ENCODE measurements at regions not wholly inside any gene's neighbourhood (a gene's known extent, or its start where the extent isn't known, plus 50 kb on each side); places are given as distances from the start of the nearest gene placed in this dataset.

- Mint-ChIP-seq H3K36me3 (ENCODE audit: low read depth) (no peaks in the 10 kb centered on the region), H3K27me3 (peaks cover 4% of the 10 kb centered on the region), H3K4me3 (no peak overlapping the region), H3K27ac (no peak overlapping the region), H3K9me3 (no peaks in the 10 kb centered on the region), H3K4me1 (ENCODE audit: low read depth) (no peaks in the 10 kb centered on the region)
- intact Hi-C loops (cut with micrococcal nuclease): no loop called here
These were observed 95.6 kb upstream of the FOXC1 start for GRCh38 chr6:1514078-1514477.

DNA sequence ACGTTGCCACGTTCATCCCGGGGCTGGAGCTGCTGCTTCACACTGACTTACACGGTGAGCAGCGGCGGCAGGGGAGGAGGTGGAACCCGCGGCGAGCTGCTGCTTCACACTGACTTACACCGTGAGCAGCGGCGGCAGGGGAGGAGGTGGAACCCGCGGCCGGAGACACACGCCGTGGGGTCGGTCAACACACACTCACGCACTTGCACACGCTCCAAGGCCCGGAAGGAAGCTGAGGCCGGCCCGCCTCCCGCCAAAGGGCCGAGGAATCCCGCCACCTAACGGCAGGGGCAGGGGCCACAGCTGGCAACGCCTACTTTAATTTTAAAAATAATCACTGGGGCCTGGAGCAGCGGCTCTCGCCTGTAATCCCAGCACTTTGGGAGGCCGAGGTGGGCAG lies 94.4 kb upstream of the FOXC1 start:
- Mint-ChIP-seq H3K27me3 (peaks cover 1% of the 10 kb centered on the region), H3K4me1 (ENCODE audit: low read depth) (no peaks in the 10 kb centered on the region), H3K4me3 (no peak overlapping the region), H3K36me3 (ENCODE audit: low read depth) (no peaks in the 10 kb centered on the region), H3K27ac (no peak overlapping the region), H3K9me3 (no peaks in the 10 kb centered on the region)
- intact Hi-C loops (cut with micrococcal nuclease): no loop called here

- H3K36me3 Mint-ChIP-seq (ENCODE audit: low read depth): no peaks in the 10 kb centered on the region
- H3K27me3 Mint-ChIP-seq: peaks cover 1% of the 10 kb centered on the region
- H3K27ac Mint-ChIP-seq: no peak overlapping the region
- H3K9me3 Mint-ChIP-seq: no peaks in the 10 kb centered on the region
- intact Hi-C loops (cut with micrococcal nuclease): no loop called here
- H3K4me3 Mint-ChIP-seq: no peak overlapping the region
- no peaks in the 10 kb centered on the region for H3K4me1 Mint-ChIP-seq (ENCODE audit: low read depth)
These were observed 93.9 kb upstream of the FOXC1 start for GRCh38 chr6:1515781-1516180.

GRCh38 chr6:1516742-1517520 lies 92.8 kb upstream of the FOXC1 start:
- Mint-ChIP-seq H3K4me3 (no peak overlapping the region), H3K9me3 (no peaks in the 10 kb centered on the region), H3K27me3 (peaks cover 6% of the 10 kb centered on the region), H3K27ac (no peak overlapping the region), H3K4me1 (ENCODE audit: low read depth) (no peaks in the 10 kb centered on the region), H3K36me3 (ENCODE audit: low read depth) (no peaks in the 10 kb centered on the region)
- intact Hi-C loops (cut with micrococcal nuclease): no loop called here

DNA sequence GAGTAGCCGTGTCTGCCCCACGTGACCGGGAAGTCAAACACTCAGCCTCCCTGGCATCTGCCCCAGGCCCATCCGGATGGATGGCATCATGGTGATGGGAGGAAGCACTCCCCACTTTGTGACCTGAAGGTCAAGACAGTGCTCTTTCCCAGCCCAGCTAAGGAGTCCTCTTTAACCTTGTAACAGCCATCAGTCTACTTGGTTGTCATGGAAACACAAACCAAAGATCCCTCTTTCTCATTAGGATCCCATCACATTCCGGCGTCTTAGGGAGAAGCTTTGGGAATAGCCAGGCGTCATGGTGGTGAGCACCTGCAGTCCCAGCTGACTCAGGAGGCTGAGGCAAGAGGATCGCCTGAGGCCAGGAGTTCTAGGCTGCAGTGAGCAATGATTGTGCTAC lies 90.9 kb upstream of the FOXC1 start:
- Mint-ChIP-seq H3K9me3 (no peaks in the 10 kb centered on the region), H3K36me3 (ENCODE audit: low read depth) (no peaks in the 10 kb centered on the region), H3K4me3 (no peak overlapping the region), H3K27me3 (peaks cover 20% of the 10 kb centered on the region), H3K27ac (no peak overlapping the region), H3K4me1 (ENCODE audit: low read depth) (peaks cover 3% of the 10 kb centered on the region)
- intact Hi-C loops (cut with micrococcal nuclease): no loop called here

GRCh38 chr6:1519597-1519996 lies 90.1 kb upstream of the FOXC1 start:
- Mint-ChIP-seq H3K36me3 (ENCODE audit: low read depth) (no peaks in the 10 kb centered on the region), H3K4me1 (ENCODE audit: low read depth) (peaks cover 8% of the 10 kb centered on the region), H3K27ac (no peak overlapping the region), H3K27me3 (peaks cover 28% of the 10 kb centered on the region), H3K4me3 (no peak overlapping the region), H3K9me3 (no peaks in the 10 kb centered on the region)
- intact Hi-C loops (cut with micrococcal nuclease): no loop called here

DNA sequence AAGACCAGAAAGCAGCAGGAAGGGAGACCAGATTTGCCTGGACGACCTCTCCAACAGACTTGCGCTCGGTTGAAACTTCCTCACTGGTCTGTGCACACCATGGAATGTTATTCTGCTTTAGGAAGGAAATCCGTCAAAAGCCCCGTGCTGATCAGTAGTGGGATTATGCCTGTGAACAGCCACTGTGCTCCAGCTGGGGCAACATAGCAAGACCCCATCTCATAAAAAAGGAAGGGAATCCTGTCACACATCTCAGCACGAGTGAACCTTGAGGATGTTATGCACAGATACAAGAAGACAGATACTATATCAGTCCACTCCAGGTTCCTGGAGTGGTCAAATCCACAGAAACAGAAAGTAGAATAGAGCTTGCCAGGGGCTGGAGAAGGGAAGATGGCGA lies 86.9 kb upstream of the FOXC1 start:
- Mint-ChIP-seq H3K27me3 (peaks cover 37% of the 10 kb centered on the region), H3K9me3 (no peaks in the 10 kb centered on the region), H3K4me1 (ENCODE audit: low read depth) (peaks cover 16% of the 10 kb centered on the region), H3K27ac (no peak overlapping the region), H3K36me3 (ENCODE audit: low read depth) (no peaks in the 10 kb centered on the region), H3K4me3 (no peak overlapping the region)
- intact Hi-C loops (cut with micrococcal nuclease): no loop called here

DNA sequence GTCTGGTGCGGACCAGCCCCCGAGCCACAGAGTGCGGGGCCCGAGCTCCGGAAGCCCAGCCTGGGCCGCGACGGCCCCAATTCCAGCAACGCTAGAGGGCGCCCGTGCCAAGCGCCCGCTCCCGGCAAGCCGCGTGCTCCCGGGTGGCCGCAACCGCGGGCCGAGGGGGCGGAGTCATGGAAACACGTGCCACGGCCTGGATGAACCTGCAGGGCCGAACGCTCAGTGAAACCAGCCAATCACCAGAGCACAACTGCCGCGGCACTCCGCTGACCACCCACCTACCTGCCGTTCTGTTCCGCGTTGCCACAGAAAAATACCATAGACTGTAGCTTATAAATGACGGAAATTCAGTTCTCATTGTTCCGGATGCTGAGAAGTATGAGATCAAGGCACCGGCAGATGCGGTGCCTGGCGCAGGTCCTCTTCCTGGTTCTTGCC lies 85.7 kb upstream of the FOXC1 start:
- H3K4me3 Mint-ChIP-seq: peak overlapping the region; percentile 37
- H3K9me3 Mint-ChIP-seq: no peaks in the 10 kb centered on the region
- no peaks in the 10 kb centered on the region for H3K36me3 Mint-ChIP-seq (ENCODE audit: low read depth)
- H3K27ac Mint-ChIP-seq: no peak overlapping the region
- peaks cover 16% of the 10 kb centered on the region for H3K4me1 Mint-ChIP-seq (ENCODE audit: low read depth)
- intact Hi-C loops (cut with micrococcal nuclease): no loop called here
- peaks cover 37% of the 10 kb centered on the region for H3K27me3 Mint-ChIP-seq

DNA sequence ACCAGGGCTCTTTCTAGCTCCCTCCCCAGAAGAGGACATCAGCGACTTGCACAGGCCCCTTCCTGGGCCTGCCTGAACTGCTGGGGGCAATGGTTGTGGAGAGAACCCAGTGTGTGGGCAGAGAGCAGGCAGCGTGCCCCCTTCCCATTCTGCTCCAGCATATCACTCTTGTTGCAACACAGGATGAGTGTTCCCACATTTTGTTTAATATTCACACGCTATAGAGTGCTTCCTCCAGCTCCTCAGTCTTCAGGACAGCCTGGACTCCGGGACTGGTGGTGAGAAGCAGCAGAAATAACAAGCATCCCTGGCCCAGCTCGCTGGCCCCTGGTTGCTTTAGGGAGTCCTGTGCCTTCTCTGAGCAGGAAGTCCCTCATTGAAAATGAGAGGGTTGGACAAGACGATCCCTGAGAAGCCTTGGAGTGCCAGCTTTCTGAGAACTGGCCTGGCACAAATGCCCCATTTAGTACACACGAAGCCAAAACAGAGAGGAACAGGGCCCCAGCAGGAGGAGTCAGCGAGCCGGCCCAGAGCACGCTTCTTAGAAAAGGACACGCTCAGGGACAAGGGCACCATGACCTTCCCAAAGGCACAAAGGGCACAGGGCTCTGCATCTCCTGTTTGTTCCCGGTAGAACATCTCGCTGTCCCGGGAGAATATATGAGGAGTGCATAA lies 84.2 kb upstream of the FOXC1 start:
- intact Hi-C loops (cut with micrococcal nuclease): no loop called here
- no peaks in the 10 kb centered on the region for H3K9me3 Mint-ChIP-seq
- H3K4me3 Mint-ChIP-seq: no peak overlapping the region

GRCh38 chr6:1526398-1527072 lies 83.2 kb upstream of the FOXC1 start:
- Mint-ChIP-seq H3K27ac (no peak overlapping the region), H3K4me3 (no peak overlapping the region), H3K27me3 (peaks cover 36% of the 10 kb centered on the region), H3K4me1 (ENCODE audit: low read depth) (peaks cover 16% of the 10 kb centered on the region), H3K36me3 (ENCODE audit: low read depth) (no peaks in the 10 kb centered on the region), H3K9me3 (no peaks in the 10 kb centered on the region)
- intact Hi-C loops (cut with micrococcal nuclease): no loop called here

More for the DNA sequence above, 84.2 kb upstream of the FOXC1 start:
- H3K27me3 Mint-ChIP-seq: peaks cover 37% of the 10 kb centered on the region
- H3K36me3 Mint-ChIP-seq (ENCODE audit: low read depth): no peaks in the 10 kb centered on the region
- H3K27ac Mint-ChIP-seq: no peak overlapping the region
- H3K4me1 Mint-ChIP-seq (ENCODE audit: low read depth): peaks cover 16% of the 10 kb centered on the region

- Mint-ChIP-seq H3K27me3 (peaks cover 31% of the 10 kb centered on the region), H3K4me3 (no peak overlapping the region), H3K36me3 (ENCODE audit: low read depth) (no peaks in the 10 kb centered on the region), H3K4me1 (ENCODE audit: low read depth) (peaks cover 16% of the 10 kb centered on the region), H3K27ac (no peak overlapping the region), H3K9me3 (no peaks in the 10 kb centered on the region)
- intact Hi-C loops (cut with micrococcal nuclease): no loop called here
These were observed 82.7 kb upstream of the FOXC1 start for GRCh38 chr6:1527073-1527457.

DNA sequence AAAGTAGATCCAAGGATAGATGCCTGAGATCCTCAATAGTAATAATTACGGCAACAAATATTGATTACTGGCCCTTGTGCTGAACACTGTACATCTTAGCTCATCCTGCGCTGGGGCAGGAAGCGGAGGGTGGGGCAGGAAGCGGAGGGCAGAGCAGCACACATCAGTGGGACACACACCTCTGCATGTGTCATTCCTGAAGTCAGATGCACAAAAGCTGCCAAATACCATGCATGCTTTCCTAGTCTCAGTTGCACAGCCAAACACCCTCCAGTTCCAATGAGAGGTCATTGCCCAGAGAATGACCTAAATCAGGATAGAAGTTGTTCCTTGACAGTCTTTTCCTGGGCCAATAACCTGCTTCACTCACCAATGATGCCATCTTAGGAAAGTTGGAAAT lies 74.4 kb upstream of the FOXC1 start:
- Mint-ChIP-seq H3K27me3 (no peaks in the 10 kb centered on the region), H3K4me1 (ENCODE audit: low read depth) (no peaks in the 10 kb centered on the region), H3K36me3 (ENCODE audit: low read depth) (no peaks in the 10 kb centered on the region), H3K27ac (no peak overlapping the region), H3K9me3 (no peaks in the 10 kb centered on the region), H3K4me3 (no peak overlapping the region)
- intact Hi-C loops (cut with micrococcal nuclease): no loop called here

DNA sequence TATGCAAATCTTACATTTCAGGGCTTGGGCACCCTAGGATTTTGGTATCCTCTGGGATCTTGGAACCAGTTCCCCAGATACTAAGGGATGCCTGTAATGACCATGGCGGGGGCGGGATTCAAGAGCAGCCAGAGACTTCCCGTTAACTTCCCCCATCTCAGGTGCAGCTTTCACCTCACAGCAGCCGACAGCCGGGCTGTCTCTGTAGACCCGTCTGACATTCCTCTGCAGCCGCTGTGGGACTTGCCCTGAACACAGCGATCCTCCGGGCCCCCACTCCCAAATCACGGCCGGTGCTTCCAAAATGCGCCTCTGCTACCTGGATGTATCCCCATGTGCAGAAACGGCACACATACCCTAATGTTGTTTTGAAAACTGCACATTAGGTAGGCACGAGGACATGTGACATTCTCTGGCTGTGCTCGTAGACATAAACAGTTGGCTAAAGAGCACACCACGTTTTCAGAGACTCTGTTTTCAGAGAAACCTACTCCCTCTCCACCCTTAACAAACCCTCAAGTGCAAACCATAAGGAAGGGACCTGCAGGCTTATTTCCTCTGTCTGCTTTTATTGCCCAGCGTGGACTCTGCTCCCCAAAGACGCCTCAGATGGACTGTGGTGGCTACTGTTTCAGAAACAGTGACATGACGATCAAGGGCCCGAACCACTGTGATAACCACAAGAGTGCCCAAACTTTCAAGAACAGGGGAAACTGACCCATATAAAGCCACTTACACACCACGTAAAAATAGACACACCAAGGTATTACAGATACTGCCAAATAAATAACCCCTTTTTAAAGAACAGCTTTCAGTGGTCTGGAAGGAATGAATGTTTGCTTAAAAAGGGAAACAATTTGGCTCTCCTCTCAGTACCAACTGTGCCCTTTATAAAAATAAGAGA lies 72.9 kb upstream of the FOXC1 start:
- Mint-ChIP-seq H3K9me3 (no peaks in the 10 kb centered on the region), H3K27ac (no peak overlapping the region), H3K4me1 (ENCODE audit: low read depth) (no peaks in the 10 kb centered on the region), H3K36me3 (ENCODE audit: low read depth) (no peaks in the 10 kb centered on the region), H3K27me3 (no peaks in the 10 kb centered on the region), H3K4me3 (no peak overlapping the region)
- intact Hi-C loops (cut with micrococcal nuclease): no loop called here
